BJ (cell line): ENCODE measurements at regions not wholly inside any gene's neighbourhood (a gene's known extent, or its start where the extent isn't known, plus 50 kb on each side); places are given as distances from the start of the nearest gene placed in this dataset.
A peak's percentile ranks its signal among the peaks of the same experiment; 100 is the strongest.
"Not testable (repeated sequence)": the region's sequence is repeated elsewhere in the genome, so short reads cannot be mapped to it uniquely, and the experiment has no call there.

Experiments used
- CTCF ChIA-PET: fragments of 350-600 bp; formaldehyde crosslinking; extraction: SDS; loops from one replicate; lab custom pipeline; 2021; ENCODE audit warnings: antibody characterized with exemption, inconsistent platforms; lab: Yijun Ruan, JAX
- POLR2A ChIA-PET: fragments of 300-600 bp; sonication (Branson Sonifier 250); formaldehyde crosslinking; extraction: SDS; loops from one replicate; lab custom pipeline; 2021; ENCODE audit warnings: antibody characterized with exemption; lab: Charles Lee
- DNase-seq: peaks from one replicate; pipeline ENCODE4 v3.0.0-alpha.2; 2011; ENCODE audit warnings: low read depth
- H3K27me3 ChIP-seq: 2 replicates; pipeline ENCODE4 v1.6.0; 2011; ENCODE audit warnings: low read length; ENCODE audit not compliant: control insufficient read depth, insufficient read depth
- H3K36me3 ChIP-seq: 2 replicates; pipeline ENCODE4 v1.5.1; 2011; ENCODE audit warnings: low read length; ENCODE audit not compliant: control insufficient read depth, insufficient read depth
- H3K4me3 ChIP-seq: 2 replicates; pipeline ENCODE4 v1.5.1; 2011; ENCODE audit warnings: low read depth, mild to moderate bottlenecking, control low read depth, low read length
- TF ChIP-seq, protein P1 (sequence below): IDR thresholded peaks from 2 replicates; pipeline ENCODE4 v1.5.1; 2011; ENCODE audit warnings: low read depth, mild to moderate bottlenecking, control low read depth, inconsistent platforms, low read length, moderate library complexity; ENCODE audit not compliant: insufficient read depth

DNA sequence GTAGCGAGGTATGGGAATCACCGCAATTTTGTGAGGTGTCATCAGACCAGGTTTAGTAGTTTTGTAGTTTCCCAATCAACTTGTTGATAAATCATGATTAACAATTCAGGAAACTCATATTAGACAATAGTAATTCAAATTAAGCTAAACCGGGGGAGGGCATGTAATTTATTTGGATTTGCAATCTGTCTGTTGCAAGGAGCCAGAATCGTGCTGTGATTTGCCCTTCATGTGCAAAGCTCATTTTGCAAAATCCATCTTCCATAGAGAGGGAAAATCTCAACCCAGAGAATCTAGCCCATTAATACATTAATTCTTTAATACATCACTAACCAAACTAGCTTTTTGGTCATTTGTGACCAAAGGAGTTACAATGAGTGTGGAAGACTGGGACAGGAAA, 164.7 kb upstream of the TRPM3 start:
- Histone ChIP-seq H3K4me3 (no peak overlapping the region), H3K36me3 (no peaks in the 10 kb centered on the region), H3K27me3 (0 out of 2 replicates have a peak, but pooled peaks cover 1% of the 10 kb centered on the region)
- TF ChIP-seq, protein P1, sequence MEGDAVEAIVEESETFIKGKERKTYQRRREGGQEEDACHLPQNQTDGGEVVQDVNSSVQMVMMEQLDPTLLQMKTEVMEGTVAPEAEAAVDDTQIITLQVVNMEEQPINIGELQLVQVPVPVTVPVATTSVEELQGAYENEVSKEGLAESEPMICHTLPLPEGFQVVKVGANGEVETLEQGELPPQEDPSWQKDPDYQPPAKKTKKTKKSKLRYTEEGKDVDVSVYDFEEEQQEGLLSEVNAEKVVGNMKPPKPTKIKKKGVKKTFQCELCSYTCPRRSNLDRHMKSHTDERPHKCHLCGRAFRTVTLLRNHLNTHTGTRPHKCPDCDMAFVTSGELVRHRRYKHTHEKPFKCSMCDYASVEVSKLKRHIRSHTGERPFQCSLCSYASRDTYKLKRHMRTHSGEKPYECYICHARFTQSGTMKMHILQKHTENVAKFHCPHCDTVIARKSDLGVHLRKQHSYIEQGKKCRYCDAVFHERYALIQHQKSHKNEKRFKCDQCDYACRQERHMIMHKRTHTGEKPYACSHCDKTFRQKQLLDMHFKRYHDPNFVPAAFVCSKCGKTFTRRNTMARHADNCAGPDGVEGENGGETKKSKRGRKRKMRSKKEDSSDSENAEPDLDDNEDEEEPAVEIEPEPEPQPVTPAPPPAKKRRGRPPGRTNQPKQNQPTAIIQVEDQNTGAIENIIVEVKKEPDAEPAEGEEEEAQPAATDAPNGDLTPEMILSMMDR: no peak
- DNase-seq: no peak
- ChIA-PET POLR2A (no interaction called here), CTCF (interaction anchor here (0.7 to 2.2 kb wide), 14 partner anchors 9 to 731 kb away, joined by 3 to 13 read pairs (median 4); no protein-coding TSS in a partner anchor)

DNA sequence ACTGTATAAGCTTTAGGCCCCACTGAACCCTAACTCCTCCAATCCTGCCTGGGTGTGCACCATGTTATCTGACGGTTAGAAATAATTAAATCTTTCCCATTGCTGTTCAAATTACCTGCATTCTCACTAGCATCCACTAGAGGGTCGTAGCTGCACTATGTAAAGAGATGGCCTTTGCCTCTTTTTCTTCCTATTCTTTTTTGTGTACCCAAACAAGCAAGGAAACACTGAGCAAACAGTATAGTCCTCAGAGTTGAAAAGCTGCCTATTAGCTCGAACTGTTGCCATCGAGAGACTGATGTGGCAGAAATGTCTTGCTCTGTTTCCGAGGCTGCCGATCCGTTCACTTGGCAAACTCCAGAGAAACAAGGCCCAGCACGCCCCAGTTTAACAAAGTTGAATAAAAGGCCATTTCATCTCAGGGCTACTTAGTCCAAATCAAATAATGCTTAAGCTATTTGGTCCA, 163.8 kb upstream of the TRPM3 start:
- CTCF ChIA-PET: interaction anchor here (0.7 to 2.3 kb wide), 37 partner anchors 10 to 1117 kb away, joined by 3 to 13 read pairs (median 3); no protein-coding TSS in a partner anchor
- TF ChIP-seq, protein P1: peak; percentile 84
- no peaks in the 10 kb centered on the region for H3K36me3 ChIP-seq
- no peak for DNase-seq
- POLR2A ChIA-PET: interaction anchor here (0.5 kb wide), 1 partner anchor 387 kb away, joined by 4 read pairs; no protein-coding TSS in a partner anchor
- no peak overlapping the region for H3K4me3 ChIP-seq
- peaks cover 3% of the 10 kb centered on the region; the same call in 1 of the 2 replicates for H3K27me3 ChIP-seq

DNA sequence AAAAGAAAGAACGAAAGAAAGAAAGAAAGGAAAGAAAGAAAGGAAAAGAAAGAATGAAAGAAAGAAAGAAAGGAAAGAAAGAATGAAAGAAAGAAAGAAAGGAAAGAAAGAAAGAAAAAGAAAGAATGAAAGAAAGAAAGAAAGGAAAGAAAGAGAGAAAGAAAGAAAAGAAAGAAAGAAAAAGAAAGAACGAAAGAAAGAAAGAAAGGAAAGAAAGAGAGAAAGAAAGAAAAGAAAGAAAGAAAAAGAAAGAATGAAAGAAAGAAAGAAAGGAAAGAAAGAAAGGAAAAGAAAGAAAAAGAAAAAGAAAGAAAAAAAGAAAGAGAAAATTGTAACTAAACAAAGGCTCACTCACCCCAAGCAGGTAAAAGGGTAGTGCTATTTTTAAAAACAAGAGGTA, 160.7 kb upstream of the TRPM3 start:
- POLR2A ChIA-PET, CTCF ChIA-PET, H3K36me3 ChIP-seq, H3K4me3 ChIP-seq, DNase-seq, H3K27me3 ChIP-seq: not testable (repeated sequence)

DNA sequence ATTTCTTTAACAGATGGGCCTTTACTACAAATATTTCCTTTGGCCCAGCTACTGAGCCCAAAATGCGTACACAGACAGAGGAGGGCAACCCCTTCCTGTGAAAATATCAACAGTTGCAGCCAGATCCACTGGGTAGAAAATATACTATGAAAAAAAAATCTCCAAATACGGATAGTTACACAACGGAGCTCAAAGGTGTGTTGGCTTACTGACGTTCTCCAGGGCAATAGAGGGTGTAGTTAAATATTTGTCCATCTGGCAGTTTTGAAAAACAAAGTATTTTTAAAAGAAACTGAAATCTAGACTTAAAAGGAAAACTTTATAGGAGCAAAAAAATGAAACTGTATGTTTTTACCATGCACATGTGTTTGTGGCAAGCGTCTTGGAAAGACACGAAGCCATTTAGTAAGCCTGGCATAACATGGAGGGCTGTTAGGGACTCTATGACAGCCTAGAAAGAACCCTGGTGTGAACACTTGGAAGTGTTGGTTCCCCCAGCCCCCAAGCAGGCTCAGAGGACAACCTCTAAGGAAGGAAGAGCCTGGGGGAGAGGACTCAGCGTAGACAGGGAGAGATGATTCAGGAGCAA, 157.8 kb upstream of the TRPM3 start:
- Histone ChIP-seq H3K27me3 (peaks cover 3% of the 10 kb centered on the region; the same call in 1 of the 2 replicates), H3K36me3 (no peaks in the 10 kb centered on the region), H3K4me3 (no peak overlapping the region)
- CTCF ChIA-PET: interaction anchor here (0.5 to 1.0 kb wide), 2 partner anchors 9 to 521 kb away, joined by 3 read pairs; no protein-coding TSS in a partner anchor
- DNase-seq: no peak
- TF ChIP-seq, protein P1: no peak
- POLR2A ChIA-PET: no interaction called here

DNA sequence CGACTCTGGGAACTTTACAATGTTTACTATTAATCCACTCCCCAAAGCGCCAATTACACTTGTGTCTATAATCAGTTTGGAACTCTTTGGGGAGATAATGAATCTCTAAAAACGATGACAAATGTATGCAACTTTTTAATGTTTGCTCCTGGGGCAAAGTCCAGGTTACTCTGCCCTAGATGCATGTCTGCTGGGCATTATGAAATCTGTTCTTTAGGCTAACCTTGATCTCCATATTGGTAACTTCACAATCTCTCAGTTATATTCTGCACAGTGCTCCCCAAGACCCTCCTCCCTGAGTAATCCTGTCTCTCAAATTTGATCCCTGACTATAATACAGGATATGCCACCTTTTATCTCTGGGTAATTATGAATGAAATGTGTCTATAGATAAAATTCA, 152.2 kb upstream of the TRPM3 start:
- H3K27me3 ChIP-seq: no peaks in the 10 kb centered on the region; the same call in 1 of the 2 replicates
- POLR2A ChIA-PET: no interaction called here
- CTCF ChIA-PET: no interaction called here
- no peaks in the 10 kb centered on the region for H3K36me3 ChIP-seq
- DNase-seq: no peak
- TF ChIP-seq, protein P1: no peak
- no peak overlapping the region for H3K4me3 ChIP-seq
